ENCODE measurements at regions not wholly inside any gene's neighbourhood (a gene's known extent, or its start where the extent isn't known, plus 50 kb on each side); places are given as distances from the start of the nearest gene placed in this dataset.

DNA sequence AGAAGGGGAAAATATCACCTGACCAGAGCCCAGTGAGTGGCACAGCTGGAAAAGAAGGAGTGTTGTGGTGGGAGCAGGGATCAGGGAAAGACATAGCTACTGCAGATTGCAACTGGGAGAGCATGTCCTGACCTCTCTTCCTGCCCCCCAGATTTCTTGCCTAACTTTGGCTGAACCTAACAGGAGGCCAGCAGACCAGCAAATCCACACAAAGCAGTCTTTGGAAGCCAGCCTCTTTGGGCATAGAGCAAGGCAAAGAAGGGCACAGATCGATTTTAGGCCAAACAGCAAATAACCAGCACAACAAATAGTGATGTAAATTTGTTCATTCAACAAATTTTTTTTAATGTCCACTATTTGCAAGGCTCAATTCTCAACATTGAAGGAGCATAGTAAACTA, 433.2 kb upstream of the GHITM start:
- DNase-seq (ENCODE audit: extremely low spot score in 2 of 2): no peak
- H3K4me3 ChIP-seq: no peak overlapping the region
- intact Hi-C loops (cut with DNase I): no loop called here
- no peaks in the 10 kb centered on the region for H3K36me3 ChIP-seq
- H3K27ac ChIP-seq: no peak overlapping the region
- TF ChIP-seq, protein P1, sequence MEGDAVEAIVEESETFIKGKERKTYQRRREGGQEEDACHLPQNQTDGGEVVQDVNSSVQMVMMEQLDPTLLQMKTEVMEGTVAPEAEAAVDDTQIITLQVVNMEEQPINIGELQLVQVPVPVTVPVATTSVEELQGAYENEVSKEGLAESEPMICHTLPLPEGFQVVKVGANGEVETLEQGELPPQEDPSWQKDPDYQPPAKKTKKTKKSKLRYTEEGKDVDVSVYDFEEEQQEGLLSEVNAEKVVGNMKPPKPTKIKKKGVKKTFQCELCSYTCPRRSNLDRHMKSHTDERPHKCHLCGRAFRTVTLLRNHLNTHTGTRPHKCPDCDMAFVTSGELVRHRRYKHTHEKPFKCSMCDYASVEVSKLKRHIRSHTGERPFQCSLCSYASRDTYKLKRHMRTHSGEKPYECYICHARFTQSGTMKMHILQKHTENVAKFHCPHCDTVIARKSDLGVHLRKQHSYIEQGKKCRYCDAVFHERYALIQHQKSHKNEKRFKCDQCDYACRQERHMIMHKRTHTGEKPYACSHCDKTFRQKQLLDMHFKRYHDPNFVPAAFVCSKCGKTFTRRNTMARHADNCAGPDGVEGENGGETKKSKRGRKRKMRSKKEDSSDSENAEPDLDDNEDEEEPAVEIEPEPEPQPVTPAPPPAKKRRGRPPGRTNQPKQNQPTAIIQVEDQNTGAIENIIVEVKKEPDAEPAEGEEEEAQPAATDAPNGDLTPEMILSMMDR (IDR thresholded peaks at IDR 0.05): no peak
- TF ChIP-seq POLR2A (IDR thresholded peaks at IDR 0.05) (no peak), POLR2AphosphoS5 (IDR thresholded peaks at IDR 0.05; ENCODE audit: insufficient read depth in 1 of 2, low read depth in 1 of 2) (no peak)
- H3K27me3 ChIP-seq: no peaks in the 10 kb centered on the region
- H3K9me3 ChIP-seq: no peaks in the 10 kb centered on the region
- H3K4me1 ChIP-seq: no peaks in the 10 kb centered on the region

GRCh38 chr10:83706952-83707582, 432.2 kb upstream of the GHITM start:
- Histone ChIP-seq H3K4me1 (no peaks in the 10 kb centered on the region), H3K27me3 (no peaks in the 10 kb centered on the region), H3K27ac (no peak overlapping the region), H3K4me3 (no peak overlapping the region), H3K9me3 (no peaks in the 10 kb centered on the region), H3K36me3 (no peaks in the 10 kb centered on the region)
- DNase-seq (ENCODE audit: extremely low spot score in 2 of 2): no peak
- intact Hi-C loops (cut with DNase I): no loop called here
- TF ChIP-seq POLR2AphosphoS5 (IDR thresholded peaks at IDR 0.05; ENCODE audit: insufficient read depth in 1 of 2, low read depth in 1 of 2) (no peak), POLR2A (IDR thresholded peaks at IDR 0.05) (no peak)
- TF ChIP-seq, protein P1 (IDR thresholded peaks at IDR 0.05): no peak

GRCh38 chr10:83713423-83713822, 425.9 kb upstream of the GHITM start:
- no peak overlapping the region for H3K4me3 ChIP-seq
- intact Hi-C loops (cut with DNase I): no loop called here
- H3K4me1 ChIP-seq: no peaks in the 10 kb centered on the region
- no peak overlapping the region for H3K27ac ChIP-seq
- no peaks in the 10 kb centered on the region for H3K27me3 ChIP-seq
- no peaks in the 10 kb centered on the region for H3K36me3 ChIP-seq
- no peaks in the 10 kb centered on the region for H3K9me3 ChIP-seq
- no peak for DNase-seq (ENCODE audit: extremely low spot score in 2 of 2)
- TF ChIP-seq, protein P1 (IDR thresholded peaks at IDR 0.05): no peak
- TF ChIP-seq POLR2AphosphoS5 (IDR thresholded peaks at IDR 0.05; ENCODE audit: insufficient read depth in 1 of 2, low read depth in 1 of 2) (no peak), POLR2A (IDR thresholded peaks at IDR 0.05) (no peak)

GRCh38 chr10:83723080-83723479, 416.2 kb upstream of the GHITM start:
- DNase-seq (ENCODE audit: extremely low spot score in 2 of 2): no peak
- no peaks in the 10 kb centered on the region for H3K4me1 ChIP-seq
- intact Hi-C loops (cut with DNase I): no loop called here

More at GRCh38 chr10:83723080-83723479, 416.2 kb upstream of the GHITM start:
- H3K27ac ChIP-seq: no peak overlapping the region
- no peaks in the 10 kb centered on the region for H3K36me3 ChIP-seq
- H3K9me3 ChIP-seq: no peaks in the 10 kb centered on the region
- no peak overlapping the region for H3K4me3 ChIP-seq
- TF ChIP-seq POLR2AphosphoS5 (IDR thresholded peaks at IDR 0.05; ENCODE audit: insufficient read depth in 1 of 2, low read depth in 1 of 2): no peak
- TF ChIP-seq, protein P1 (IDR thresholded peaks at IDR 0.05): no peak
- TF ChIP-seq POLR2A (IDR thresholded peaks at IDR 0.05): no peak
- no peaks in the 10 kb centered on the region for H3K27me3 ChIP-seq

All from vagina (tissue), 2 donors.